IMR-90 (cell line): ENCODE measurements at regions not wholly inside any gene's neighbourhood (a gene's known extent, or its start where the extent isn't known, plus 50 kb on each side); places are given as distances from the start of the nearest gene placed in this dataset.

Experiments
- CEBPB ChIP-seq: IDR thresholded peaks from 2 replicates; pipeline ENCODE4 v1.6.1; 2012; ENCODE audit warnings: low read depth, low read length, improper control_type of control experiment
- CTCF ChIP-seq: conservative IDR thresholded peaks from 2 replicates; pipeline ENCODE4 v1.5.1; 2012; ENCODE audit warnings: mild to moderate bottlenecking, low read depth, low read length, improper control_type of control experiment
- MAZ ChIP-seq: IDR thresholded peaks from 2 replicates; pipeline ENCODE4 v1.6.1; 2012; ENCODE audit warnings: low read depth, mild to moderate bottlenecking, low read length, improper control_type of control experiment, moderate library complexity, borderline replicate concordance
- MXI1 ChIP-seq: IDR thresholded peaks from 2 replicates; pipeline ENCODE4 v1.6.1; 2012; ENCODE audit warnings: low read depth, mild to moderate bottlenecking, low read length, moderate library complexity, borderline replicate concordance
- POLR2A ChIP-seq: IDR thresholded peaks from 2 replicates; pipeline ENCODE4 v1.6.1; 2012; ENCODE audit warnings: mild to moderate bottlenecking, low read depth, low read length
- RCOR1 ChIP-seq: IDR thresholded peaks from 2 replicates; pipeline ENCODE4 v1.6.1; 2012; ENCODE audit warnings: mild to moderate bottlenecking, low read length, improper control_type of control experiment; ENCODE audit not compliant: insufficient replicate concordance
- RFX5 ChIP-seq: IDR thresholded peaks from 2 replicates; pipeline ENCODE4 v1.8.0; 2012; ENCODE audit warnings: low read depth, mild to moderate bottlenecking, low read length, moderate library complexity
- TF ChIP-seq, protein P1 (sequence below): fragments of 150-350 bp; IDR thresholded peaks from 2 replicates; pipeline ENCODE4 v1.6.1; 2017; ENCODE audit warnings: mild to moderate bottlenecking, antibody characterized with exemption, low read length, low read depth

GRCh38 chr6:142666599-142667185 lies 278.3 kb downstream of the HIVEP2 start:
- TF ChIP-seq CTCF (no peak), CEBPB (no peak), RFX5 (no peak), POLR2A (no peak), RCOR1 (no peak), MAZ (no peak), MXI1 (no peak)
- TF ChIP-seq, protein P1, sequence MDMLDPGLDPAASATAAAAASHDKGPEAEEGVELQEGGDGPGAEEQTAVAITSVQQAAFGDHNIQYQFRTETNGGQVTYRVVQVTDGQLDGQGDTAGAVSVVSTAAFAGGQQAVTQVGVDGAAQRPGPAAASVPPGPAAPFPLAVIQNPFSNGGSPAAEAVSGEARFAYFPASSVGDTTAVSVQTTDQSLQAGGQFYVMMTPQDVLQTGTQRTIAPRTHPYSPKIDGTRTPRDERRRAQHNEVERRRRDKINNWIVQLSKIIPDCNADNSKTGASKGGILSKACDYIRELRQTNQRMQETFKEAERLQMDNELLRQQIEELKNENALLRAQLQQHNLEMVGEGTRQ = no peak
